Activated CD8-positive, alpha-beta memory T cell treated with anti-CD3 and anti-CD28 coated beads, Interleukin-2, amount 50 U/mL, for 48 hours (primary cell): ENCODE measurements at regions not wholly inside any gene's neighbourhood (a gene's known extent, or its start where the extent isn't known, plus 50 kb on each side); places are given as distances from the start of the nearest gene placed in this dataset.
"Not testable (repeated sequence)": the region's sequence is repeated elsewhere in the genome, so short reads cannot be mapped to it uniquely, and the experiment has no call there.

Source experiments
- DNase-seq: peaks from one replicate; pipeline ENCODE4 v3.0.0-alpha.2; 2020

- DNase-seq = peak; percentile 25
Observed at GRCh38 chr15:25250011-25250596, 188.7 kb downstream of the UBE3A start.

- DNase-seq = peak; percentile 34
Observed at GRCh38 chr15:25250906-25251622, 187.8 kb downstream of the UBE3A start.

GRCh38 chr15:25251700-25252390 lies 187.0 kb downstream of the UBE3A start:
- DNase-seq = no peak

DNA sequence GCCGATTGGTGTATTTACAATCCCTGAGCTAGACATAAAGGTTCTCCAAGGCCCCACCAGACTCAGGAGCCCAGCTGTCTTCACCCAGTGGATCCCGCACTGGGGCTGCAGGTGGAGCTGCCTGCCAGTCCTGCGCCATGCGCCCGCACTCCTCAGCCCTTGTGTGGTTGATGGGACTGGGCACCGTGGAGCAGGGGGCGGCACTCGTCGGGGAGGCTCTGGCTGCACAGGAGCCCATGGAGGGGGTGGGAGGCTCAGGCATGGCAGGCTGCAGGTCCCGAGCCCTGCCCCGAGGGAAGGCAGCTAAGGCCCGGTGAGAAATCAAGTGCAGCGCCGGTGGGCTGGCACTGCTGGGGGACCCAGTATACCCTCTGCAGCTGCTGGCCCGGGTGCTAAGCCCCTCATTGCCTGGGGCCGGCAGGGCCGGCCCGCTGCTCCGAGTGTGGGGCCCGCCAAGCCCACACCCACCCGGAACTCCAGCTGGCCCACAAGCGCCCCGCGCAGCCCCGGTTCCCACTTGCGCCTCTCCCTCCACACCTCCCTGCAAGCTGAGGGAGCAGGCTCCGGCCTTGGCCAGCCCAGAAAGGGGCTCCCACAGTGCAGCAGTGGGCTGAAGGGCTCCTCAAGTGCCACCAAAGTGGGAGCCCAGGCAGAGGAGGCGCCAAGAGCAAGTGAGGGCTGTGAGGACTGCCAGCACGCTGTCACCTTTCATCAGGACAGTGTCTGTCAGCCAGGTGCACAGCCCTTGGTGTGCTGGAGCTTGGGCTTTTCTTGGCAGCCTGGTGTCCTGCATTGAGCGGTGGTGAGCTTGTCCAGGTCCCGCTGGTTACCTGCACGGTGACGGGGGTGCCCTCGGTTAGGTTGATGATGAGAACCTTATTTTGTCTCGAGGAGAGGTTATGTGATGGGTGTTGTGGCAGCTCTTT lies 185.5 kb downstream of the UBE3A start:
- DNase-seq = not testable (repeated sequence)

DNA sequence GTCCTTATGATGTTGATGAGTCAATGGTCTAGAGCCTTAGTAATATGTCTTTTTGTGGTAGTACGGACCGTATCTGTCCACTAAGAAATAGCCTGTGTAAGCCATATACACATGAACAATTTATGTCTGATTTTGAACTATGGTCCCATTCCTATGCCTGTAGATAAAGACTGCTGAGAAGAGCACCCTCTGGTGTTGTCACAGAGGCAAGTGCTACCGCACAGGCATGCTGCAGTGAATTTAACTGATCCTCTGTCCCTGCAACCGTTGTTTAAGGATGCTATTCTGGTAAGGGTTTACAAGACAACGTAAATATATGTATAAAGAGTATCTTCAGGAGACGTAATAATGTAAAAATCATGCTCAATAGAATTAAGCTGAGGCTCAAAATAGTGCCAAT lies 170.7 kb downstream of the UBE3A start:
- DNase-seq = no peak
